Fibroblast of villous mesenchyme (primary cell): ENCODE measurements at regions not wholly inside any gene's neighbourhood (a gene's known extent, or its start where the extent isn't known, plus 50 kb on each side); places are given as distances from the start of the nearest gene placed in this dataset.
A peak's percentile ranks its signal among the peaks of the same experiment; 100 is the strongest.
"Not testable (repeated sequence)": the region's sequence is repeated elsewhere in the genome, so short reads cannot be mapped to it uniquely, and the experiment has no call there.

ENCODE experiments used
- DNase-seq: peaks from one replicate; pipeline ENCODE4 v3.0.0-alpha.2; 2010; ENCODE audit warnings: low read depth
- H3K4me3 ChIP-seq: 2 replicates; pipeline ENCODE4 v1.5.1; 2011; ENCODE audit warnings: low read depth, mild to moderate bottlenecking, low read length
- CTCF ChIP-seq: IDR thresholded peaks from 2 replicates; pipeline ENCODE4 v1.5.1; 2012; ENCODE audit warnings: low read depth, mild to moderate bottlenecking, low read length; ENCODE audit not compliant: insufficient read depth

- TF ChIP-seq CTCF, result no peak
- no peak overlapping the region for H3K4me3 ChIP-seq
- no peak for DNase-seq
These were observed 161.0 kb upstream of the PFN2 start for GRCh38 chr3:150131663-150132062.

- no peak for DNase-seq
- H3K4me3 ChIP-seq, result no peak overlapping the region
- no peak for TF ChIP-seq CTCF
These were observed 159.9 kb upstream of the PFN2 start for GRCh38 chr3:150130404-150131100.

GRCh38 chr3:150129166-150129565, 158.5 kb upstream of the PFN2 start:
- no peak overlapping the region for H3K4me3 ChIP-seq
- TF ChIP-seq CTCF, result no peak
- DNase-seq, result no peak

GRCh38 chr3:150128126-150128525, 157.4 kb upstream of the PFN2 start:
- H3K4me3 ChIP-seq, result no peak overlapping the region
- no peak for DNase-seq

GRCh38 chr3:150127011-150127490, 156.4 kb upstream of the PFN2 start:
- no peak for TF ChIP-seq CTCF
- DNase-seq, result no peak

More at GRCh38 chr3:150128126-150128525, 157.4 kb upstream of the PFN2 start:
- TF ChIP-seq CTCF, result no peak

GRCh38 chr3:150124142-150124541, 153.4 kb upstream of the PFN2 start:
- no peak overlapping the region for H3K4me3 ChIP-seq
- no peak for TF ChIP-seq CTCF
- DNase-seq, result no peak

More at GRCh38 chr3:150127011-150127490, 156.4 kb upstream of the PFN2 start:
- H3K4me3 ChIP-seq, result no peak overlapping the region

GRCh38 chr3:150123249-150123648, 152.6 kb upstream of the PFN2 start:
- DNase-seq, result peak; percentile 28
- H3K4me3 ChIP-seq, result not testable (repeated sequence)
